Endothelial cell of umbilical vein (primary cell): ENCODE measurements at regions not wholly inside any gene's neighbourhood (a gene's known extent, or its start where the extent isn't known, plus 50 kb on each side); places are given as distances from the start of the nearest gene placed in this dataset.

Experiments used
- BruUV-seq: library from RNA; stranded (reverse); fragments of 400-500 nt; replicated peaks from 2 replicates; lab custom pipeline; 2021; lab: Mats Ljungman, UMichigan
- CTCF ChIA-PET: fragments of 300-600, 350-600 bp; sonication (Branson Sonifier 250); formaldehyde crosslinking; loops from one replicate; lab custom pipeline; 2021; ENCODE audit warnings: antibody characterized with exemption, inconsistent platforms; lab: Charles Lee
- POLR2A ChIA-PET: fragments of 300-600, 350-600 bp; sonication (Branson Sonifier 250); formaldehyde crosslinking; loops from one replicate; lab custom pipeline; 2021; ENCODE audit warnings: antibody characterized with exemption, inconsistent platforms; lab: Charles Lee
- DNase-seq: peaks from one replicate; pipeline ENCODE4 v3.0.0-alpha.2; 2011; ENCODE audit warnings: low read depth, low spot score
- FAIRE-seq: peaks from 2 replicates; lab custom pipeline; 2011; peaks lifted over from hg19 to GRCh38; lab: Jason Lieb, UNC
- H2AFZ ChIP-seq: 2 replicates; pipeline ENCODE4 v1.6.0; 2012; ENCODE audit warnings: low read depth, low read length, control low read depth, inconsistent platforms
- H3K27ac ChIP-seq: 2 replicates; pipeline ENCODE4 v1.5.1; 2011; ENCODE audit warnings: low read depth, mild to moderate bottlenecking, control low read depth, low read length, moderate library complexity; ENCODE audit not compliant: insufficient read depth
- H3K27me3 ChIP-seq, 2 experiments: 2 replicates each; pipeline versions ENCODE4 v1.6.0 to v1.6.1; 2011; ENCODE audit warnings: low read length in 2 of 2, mixed read lengths in 1 of 2; ENCODE audit not compliant: control insufficient read depth in 2 of 2, insufficient read depth in 2 of 2
- H3K36me3 ChIP-seq, 2 experiments: 2 replicates in 1 of 2; 3 replicates in 1 of 2; pipeline ENCODE4 v1.5.1; 2011; ENCODE audit warnings: low read length in 2 of 2, mild to moderate bottlenecking in 1 of 2, moderate library complexity in 1 of 2; ENCODE audit not compliant: control insufficient read depth in 2 of 2, insufficient read depth in 2 of 2; ENCODE audit errors: extremely low read depth in 1 of 2
- H3K4me1 ChIP-seq: 3 replicates; pipeline ENCODE4 v1.5.1; 2011; ENCODE audit warnings: mild to moderate bottlenecking, low read length; ENCODE audit not compliant: control insufficient read depth, insufficient read depth; ENCODE audit errors: extremely low read depth
- H3K4me2 ChIP-seq: 2 replicates; pipeline ENCODE4 v1.6.1; 2011; ENCODE audit warnings: low read length, control low read depth, mixed read lengths; ENCODE audit not compliant: insufficient read depth
- H3K4me3 ChIP-seq, 3 experiments: fragments of 200-600 bp in 1 of 3; sonication (generic), shearing (Covaris generic) in 1 of 3; replicated peaks in 1 of 3; 2 replicates each; pipeline ENCODE4 v1.5.1; 2011 to 2016; ENCODE audit warnings: control low read depth in 3 of 3, low read length in 3 of 3, mild to moderate bottlenecking in 2 of 3, inconsistent platforms in 1 of 3, low read depth in 1 of 3, moderate library complexity in 1 of 3; ENCODE audit not compliant: insufficient read depth in 1 of 3
- H3K79me2 ChIP-seq: 2 replicates; pipeline ENCODE4 v1.6.0; 2012; ENCODE audit warnings: low read length, inconsistent platforms; ENCODE audit not compliant: control insufficient read depth, insufficient read depth
- H3K9ac ChIP-seq: replicated peaks from 2 replicates; pipeline ENCODE3; 2011; ENCODE audit warnings: low read length, control low read depth; ENCODE audit not compliant: insufficient read depth; ENCODE audit errors: extremely low read depth
- H3K9me1 ChIP-seq: replicated peaks from 3 replicates; pipeline ENCODE4 v1.6.0; 2011; ENCODE audit warnings: mild to moderate bottlenecking, low read length; ENCODE audit not compliant: control insufficient read depth, insufficient read depth; ENCODE audit errors: extremely low read depth
- H3K9me3 ChIP-seq: replicated peaks from 2 replicates; pipeline ENCODE4 v1.5.1; 2012; ENCODE audit warnings: low read length, inconsistent platforms; ENCODE audit not compliant: control insufficient read depth, insufficient read depth
- H4K20me1 ChIP-seq: replicated peaks from 2 replicates; pipeline ENCODE3; 2011; ENCODE audit warnings: mild to moderate bottlenecking, low read length; ENCODE audit not compliant: control insufficient read depth, insufficient read depth; ENCODE audit errors: extremely low read depth
- EZH2 ChIP-seq: IDR thresholded peaks from 2 replicates; pipeline ENCODE4 v1.6.1; 2012; ENCODE audit warnings: borderline replicate concordance, low read depth, mild to moderate bottlenecking, moderate library complexity, low read length, inconsistent platforms; ENCODE audit not compliant: severe bottlenecking
- FOS ChIP-seq: IDR thresholded peaks from 2 replicates; pipeline ENCODE4 v1.6.1; 2011; ENCODE audit warnings: mild to moderate bottlenecking, low read length, moderate library complexity, borderline replicate concordance; ENCODE audit not compliant: insufficient read depth
- JUN ChIP-seq: IDR thresholded peaks from 2 replicates; pipeline ENCODE4 v1.6.1; 2011; ENCODE audit warnings: borderline replicate concordance, low read depth; ENCODE audit not compliant: insufficient read length, insufficient read depth
- MAX ChIP-seq: IDR thresholded peaks from 2 replicates; pipeline ENCODE4 v1.6.1; 2011; ENCODE audit not compliant: insufficient read depth, insufficient read length
- MYC ChIP-seq: IDR thresholded peaks from one replicate; pipeline ENCODE4 v1.6.1; 2011; ENCODE audit warnings: mild to moderate bottlenecking, low read depth, low read length
- POLR2A ChIP-seq: IDR thresholded peaks from 2 replicates; pipeline ENCODE4 v1.6.1; 2012; ENCODE audit warnings: low read depth, mild to moderate bottlenecking, control low read depth, low read length
- POLR2AphosphoS5 ChIP-seq: IDR thresholded peaks from 2 replicates; pipeline ENCODE4 v1.6.1; 2012; ENCODE audit warnings: low read depth, mild to moderate bottlenecking, control low read depth, low read length, moderate library complexity; ENCODE audit not compliant: insufficient read depth
- dilution Hi-C: fragments of 300-500 bp; cut with MboI; formaldehyde crosslinking; loops from one replicate; pipeline ENCODE4 v1.15.0; 2019; ENCODE audit warnings: low sequenced_read_pairs; ENCODE audit not compliant: extremely low pct_ligation_motif_present
- intact Hi-C: fragments of 100-400 bp; cut with micrococcal nuclease; formaldehyde crosslinking; loops from one replicate; pipeline ENCODE4 v1.10.0; 2022
- TF ChIP-seq, protein P1 (sequence below), 2 donors: IDR thresholded peaks; 1 replicate in 1 of 2; 2 replicates in 1 of 2; pipeline ENCODE4 v1.5.1; 2011; ENCODE audit warnings: low read length in 2 of 2, mild to moderate bottlenecking in 2 of 2, moderate library complexity in 2 of 2, control low read depth in 1 of 2, inconsistent platforms in 1 of 2, low read depth in 1 of 2; ENCODE audit not compliant: insufficient read depth in 1 of 2; ENCODE audit errors: extremely low read depth in 1 of 2

DNA sequence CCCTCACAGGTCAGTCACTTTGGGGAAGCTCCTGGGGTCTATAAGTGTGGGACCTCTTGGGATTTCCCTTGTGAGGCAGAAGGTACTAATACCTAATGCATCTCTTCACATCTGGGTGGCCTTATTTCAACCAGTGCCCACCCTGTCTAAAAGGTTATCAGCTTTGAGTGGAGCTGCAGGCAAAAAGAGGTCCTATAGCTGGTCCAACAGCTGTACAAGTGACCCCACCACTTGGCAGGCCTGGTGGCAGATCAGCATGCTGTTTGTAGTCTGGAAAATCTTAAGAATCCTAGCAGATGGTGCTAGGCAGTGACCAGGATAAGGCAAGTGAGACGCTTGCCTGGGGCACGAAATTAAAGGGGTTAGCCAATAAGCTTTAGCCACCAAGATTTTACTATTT lies 51.6 kb upstream of the GTSF1L start:
- Histone ChIP-seq H3K4me1 (peaks cover 11% of the 10 kb centered on the region), H4K20me1 (no peaks in the 10 kb centered on the region), H3K9ac (no peak overlapping the region), H2AFZ (no peak overlapping the region), H3K4me3 (no peak overlapping the region), H3K9me1 (no peaks in the 10 kb centered on the region), H3K79me2 (no peaks in the 10 kb centered on the region), H3K36me3 (no peaks in the 10 kb centered on the region), H3K27me3 (peaks cover 0 to 2% of the 10 kb centered on the region in 2 experiments), H3K9me3 (peaks cover 2% of the 10 kb centered on the region), H3K27ac (no peak overlapping the region), H3K4me2 (no peak overlapping the region)
- no TSS peak for BruUV-seq
- DNase-seq (no peak), FAIRE-seq (no peak)
- POLR2A ChIA-PET = no interaction called here
- TF ChIP-seq POLR2AphosphoS5 = no peak
- no peak for TF ChIP-seq MYC
- no peak for TF ChIP-seq POLR2A
- TF ChIP-seq MAX = no peak
- dilution Hi-C loops (no loop called here), intact Hi-C loops (no loop called here)
- CTCF ChIA-PET = no interaction called here

DNA sequence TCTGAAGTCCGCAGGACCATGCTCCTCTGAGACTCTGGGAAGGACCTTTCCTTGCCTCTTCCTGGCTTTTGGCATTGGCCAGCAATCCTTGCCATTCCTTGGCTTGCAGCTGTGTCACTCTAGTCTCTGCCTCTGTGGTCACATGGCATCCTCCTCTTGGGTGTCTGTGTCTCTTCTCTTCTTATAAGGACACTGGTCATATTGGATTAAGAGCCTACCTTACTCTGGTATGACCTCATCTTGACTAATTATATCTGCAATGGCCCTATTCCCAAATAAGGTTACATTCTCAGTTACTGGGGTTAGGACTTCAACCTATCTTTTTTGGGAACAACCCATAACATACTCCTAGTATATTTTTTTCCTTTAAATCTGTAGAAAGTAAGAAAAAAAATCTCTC lies 49.9 kb upstream of the GTSF1L start:
- Histone ChIP-seq H3K4me3 (no peak overlapping the region), H2AFZ (no peak overlapping the region), H3K27me3 (peaks cover 0 to 2% of the 10 kb centered on the region in 2 experiments), H3K27ac (no peak overlapping the region), H3K9me3 (peaks cover 2% of the 10 kb centered on the region), H3K9me1 (no peaks in the 10 kb centered on the region), H4K20me1 (no peaks in the 10 kb centered on the region), H3K4me1 (peaks cover 1% of the 10 kb centered on the region), H3K79me2 (no peaks in the 10 kb centered on the region), H3K36me3 (no peaks in the 10 kb centered on the region), H3K9ac (no peak overlapping the region), H3K4me2 (no peak overlapping the region)
- ChIA-PET POLR2A (no interaction called here), CTCF (no interaction called here)
- no peak for TF ChIP-seq POLR2A
- TF ChIP-seq, protein P1, sequence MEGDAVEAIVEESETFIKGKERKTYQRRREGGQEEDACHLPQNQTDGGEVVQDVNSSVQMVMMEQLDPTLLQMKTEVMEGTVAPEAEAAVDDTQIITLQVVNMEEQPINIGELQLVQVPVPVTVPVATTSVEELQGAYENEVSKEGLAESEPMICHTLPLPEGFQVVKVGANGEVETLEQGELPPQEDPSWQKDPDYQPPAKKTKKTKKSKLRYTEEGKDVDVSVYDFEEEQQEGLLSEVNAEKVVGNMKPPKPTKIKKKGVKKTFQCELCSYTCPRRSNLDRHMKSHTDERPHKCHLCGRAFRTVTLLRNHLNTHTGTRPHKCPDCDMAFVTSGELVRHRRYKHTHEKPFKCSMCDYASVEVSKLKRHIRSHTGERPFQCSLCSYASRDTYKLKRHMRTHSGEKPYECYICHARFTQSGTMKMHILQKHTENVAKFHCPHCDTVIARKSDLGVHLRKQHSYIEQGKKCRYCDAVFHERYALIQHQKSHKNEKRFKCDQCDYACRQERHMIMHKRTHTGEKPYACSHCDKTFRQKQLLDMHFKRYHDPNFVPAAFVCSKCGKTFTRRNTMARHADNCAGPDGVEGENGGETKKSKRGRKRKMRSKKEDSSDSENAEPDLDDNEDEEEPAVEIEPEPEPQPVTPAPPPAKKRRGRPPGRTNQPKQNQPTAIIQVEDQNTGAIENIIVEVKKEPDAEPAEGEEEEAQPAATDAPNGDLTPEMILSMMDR (IDR thresholded peaks at IDR 0.05; ENCODE audit: extremely low read depth in 1 of 2, insufficient read depth in 1 of 2, low read depth in 1 of 2, low read length in 2 of 2) = no peak
- TF ChIP-seq FOS = no peak
- no peak for TF ChIP-seq JUN
- TF ChIP-seq POLR2AphosphoS5 = no peak
- TF ChIP-seq MAX = no peak
- TF ChIP-seq EZH2 = no peak
- dilution Hi-C loops = no loop called here
- FAIRE-seq (no peak), DNase-seq (no peak)
- no TSS peak for BruUV-seq
- intact Hi-C loops = no loop called here
